ENCODE measurements at regions not wholly inside any gene's neighbourhood (a gene's known extent, or its start where the extent isn't known, plus 50 kb on each side); places are given as distances from the start of the nearest gene placed in this dataset.

DNA sequence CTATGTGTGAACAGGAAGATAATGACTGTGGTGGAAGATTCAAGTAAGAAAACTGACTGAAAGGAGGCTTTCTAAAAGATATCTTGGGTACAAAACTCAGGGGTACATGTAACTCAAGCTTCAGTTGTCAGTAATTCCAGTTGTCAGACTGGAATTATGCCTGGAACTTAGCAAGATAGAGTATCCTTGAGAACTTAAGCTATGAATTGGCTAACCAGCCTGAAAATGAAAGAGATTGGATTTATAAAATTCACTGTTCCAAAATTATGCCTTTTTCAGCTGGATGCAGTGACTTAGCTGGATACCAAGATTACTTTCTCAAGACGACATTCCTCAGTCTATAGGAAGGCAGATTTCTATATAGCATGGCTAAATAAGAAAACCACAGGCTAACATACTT lies 221.9 kb upstream of the ZBTB20 start:
- Histone ChIP-seq H3K4me1 (ENCODE audit: low read depth, poor library complexity, severe bottlenecking) (no peaks in the 10 kb centered on the region), H3K27me3 (ENCODE audit: insufficient read depth, low read depth) (no peaks in the 10 kb centered on the region), H4K20me1 (ENCODE audit: insufficient read depth) (no peaks in the 10 kb centered on the region), H3K4me3 (IDR thresholded peaks at IDR 0.05; ENCODE audit: insufficient read depth, low read depth, low read length) (no peak overlapping the region), H2AFZ (ENCODE audit: low read depth) (no peak overlapping the region), H3K79me2 (ENCODE audit: insufficient read depth, low read depth) (no peaks in the 10 kb centered on the region), H3K27ac (no peak overlapping the region), H3K36me3 (ENCODE audit: insufficient read depth) (no peaks in the 10 kb centered on the region), H3K4me2 (no peak overlapping the region), H3K9ac (no peak overlapping the region)
- TF ChIP-seq, protein P1, sequence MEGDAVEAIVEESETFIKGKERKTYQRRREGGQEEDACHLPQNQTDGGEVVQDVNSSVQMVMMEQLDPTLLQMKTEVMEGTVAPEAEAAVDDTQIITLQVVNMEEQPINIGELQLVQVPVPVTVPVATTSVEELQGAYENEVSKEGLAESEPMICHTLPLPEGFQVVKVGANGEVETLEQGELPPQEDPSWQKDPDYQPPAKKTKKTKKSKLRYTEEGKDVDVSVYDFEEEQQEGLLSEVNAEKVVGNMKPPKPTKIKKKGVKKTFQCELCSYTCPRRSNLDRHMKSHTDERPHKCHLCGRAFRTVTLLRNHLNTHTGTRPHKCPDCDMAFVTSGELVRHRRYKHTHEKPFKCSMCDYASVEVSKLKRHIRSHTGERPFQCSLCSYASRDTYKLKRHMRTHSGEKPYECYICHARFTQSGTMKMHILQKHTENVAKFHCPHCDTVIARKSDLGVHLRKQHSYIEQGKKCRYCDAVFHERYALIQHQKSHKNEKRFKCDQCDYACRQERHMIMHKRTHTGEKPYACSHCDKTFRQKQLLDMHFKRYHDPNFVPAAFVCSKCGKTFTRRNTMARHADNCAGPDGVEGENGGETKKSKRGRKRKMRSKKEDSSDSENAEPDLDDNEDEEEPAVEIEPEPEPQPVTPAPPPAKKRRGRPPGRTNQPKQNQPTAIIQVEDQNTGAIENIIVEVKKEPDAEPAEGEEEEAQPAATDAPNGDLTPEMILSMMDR (conservative IDR thresholded peaks at IDR 0.05; ENCODE audit: low read depth, low read length): no peak

DNA sequence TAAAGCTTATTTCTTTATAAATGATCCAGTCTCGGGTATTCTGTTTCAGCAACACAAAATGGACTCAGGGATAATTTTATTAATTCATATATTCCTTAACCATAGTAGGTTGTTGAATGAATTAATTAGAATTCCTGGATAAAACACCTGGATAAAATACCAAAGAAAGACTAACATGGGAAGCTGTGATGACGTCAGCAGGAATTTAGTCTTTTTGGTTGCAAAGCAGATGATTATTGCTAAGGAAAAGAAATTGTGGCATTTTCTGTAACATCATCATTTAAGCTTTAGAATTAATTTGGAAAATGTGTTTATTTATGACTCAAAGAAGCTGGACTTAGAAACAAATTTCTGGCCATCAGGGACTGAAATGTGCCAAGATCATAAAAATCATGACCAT lies 228.3 kb upstream of the ZBTB20 start:
- TF ChIP-seq, protein P1 (conservative IDR thresholded peaks at IDR 0.05; ENCODE audit: low read depth, low read length): no peak

DNA sequence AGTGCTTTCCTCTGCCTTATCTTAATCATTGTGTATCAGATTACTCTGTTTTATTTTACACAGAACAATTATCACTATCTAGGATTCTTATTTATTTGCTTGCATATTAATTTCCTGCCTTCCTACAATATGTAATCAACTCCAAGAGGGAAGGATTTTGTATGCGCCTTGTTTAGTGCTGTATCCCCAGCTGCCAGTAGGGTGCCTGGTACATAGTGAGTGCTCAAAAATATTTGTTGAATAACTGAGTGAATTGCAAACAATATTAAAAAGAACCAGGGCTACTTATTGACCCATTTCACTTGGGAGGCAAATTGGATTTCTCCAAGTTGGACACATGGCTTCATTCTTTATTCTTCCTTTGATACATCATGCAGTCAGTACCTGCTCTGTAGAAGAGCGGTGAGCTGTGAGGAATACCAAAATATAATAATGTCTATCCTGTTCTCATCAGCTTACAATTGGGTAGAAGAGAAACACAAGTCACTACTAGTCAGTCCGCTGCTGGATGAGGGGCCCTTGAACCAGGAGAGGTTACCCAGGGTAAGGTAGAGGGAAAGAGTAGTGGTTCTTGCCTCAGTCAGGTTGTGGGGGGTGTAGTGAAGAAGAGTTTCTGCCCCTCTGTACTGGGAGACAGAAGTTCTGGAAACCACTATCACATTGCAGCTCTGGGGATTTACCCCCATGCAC lies 233.9 kb upstream of the ZBTB20 start:
- Histone ChIP-seq H4K20me1 (ENCODE audit: insufficient read depth) (no peaks in the 10 kb centered on the region), H3K4me1 (ENCODE audit: low read depth, poor library complexity, severe bottlenecking) (no peaks in the 10 kb centered on the region), H3K27me3 (ENCODE audit: insufficient read depth, low read depth) (no peaks in the 10 kb centered on the region), H3K4me3 (IDR thresholded peaks at IDR 0.05; ENCODE audit: insufficient read depth, low read depth, low read length) (no peak overlapping the region), H2AFZ (ENCODE audit: low read depth) (no peak overlapping the region), H3K9ac (no peak overlapping the region), H3K27ac (no peak overlapping the region), H3K36me3 (ENCODE audit: insufficient read depth) (no peaks in the 10 kb centered on the region), H3K79me2 (ENCODE audit: insufficient read depth, low read depth) (no peaks in the 10 kb centered on the region), H3K4me2 (no peak overlapping the region)
- TF ChIP-seq, protein P1 (conservative IDR thresholded peaks at IDR 0.05; ENCODE audit: low read depth, low read length): no peak

More for the DNA sequence above, 228.3 kb upstream of the ZBTB20 start:
- H4K20me1 ChIP-seq (ENCODE audit: insufficient read depth): no peaks in the 10 kb centered on the region
- H3K36me3 ChIP-seq (ENCODE audit: insufficient read depth): no peaks in the 10 kb centered on the region
- H3K27ac ChIP-seq: no peak overlapping the region
- H3K27me3 ChIP-seq (ENCODE audit: insufficient read depth, low read depth): no peaks in the 10 kb centered on the region
- no peaks in the 10 kb centered on the region for H3K4me1 ChIP-seq (ENCODE audit: low read depth, poor library complexity, severe bottlenecking)
- H3K4me3 ChIP-seq (IDR thresholded peaks at IDR 0.05; ENCODE audit: insufficient read depth, low read depth, low read length): no peak overlapping the region
- no peak overlapping the region for H3K4me2 ChIP-seq
- H3K9ac ChIP-seq: no peak overlapping the region
- H3K79me2 ChIP-seq (ENCODE audit: insufficient read depth, low read depth): no peaks in the 10 kb centered on the region
- H2AFZ ChIP-seq (ENCODE audit: low read depth): no peak overlapping the region

DNA sequence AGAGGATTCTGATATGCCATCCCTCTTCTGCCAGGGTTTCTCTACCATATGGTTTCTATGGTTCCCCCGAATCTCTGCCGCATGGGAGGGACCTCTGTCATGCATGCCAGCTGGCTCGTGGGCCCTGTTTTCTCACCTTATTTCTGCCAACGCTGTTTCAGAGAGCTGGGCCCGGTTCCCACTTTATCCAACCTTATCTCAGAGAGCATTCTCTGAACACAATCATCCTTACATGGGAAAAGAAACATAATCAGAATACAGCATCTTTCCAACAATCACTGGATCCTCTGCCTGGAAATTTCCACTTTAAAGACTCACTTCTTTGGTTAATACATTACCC lies 234.5 kb upstream of the ZBTB20 start:
- no peaks in the 10 kb centered on the region for H3K4me1 ChIP-seq (ENCODE audit: low read depth, poor library complexity, severe bottlenecking)
- no peaks in the 10 kb centered on the region for H3K79me2 ChIP-seq (ENCODE audit: insufficient read depth, low read depth)
- H3K9ac ChIP-seq: no peak overlapping the region
- H3K4me3 ChIP-seq (IDR thresholded peaks at IDR 0.05; ENCODE audit: insufficient read depth, low read depth, low read length): no peak overlapping the region
- H4K20me1 ChIP-seq (ENCODE audit: insufficient read depth): no peaks in the 10 kb centered on the region
- H3K27ac ChIP-seq: no peak overlapping the region
- no peaks in the 10 kb centered on the region for H3K27me3 ChIP-seq (ENCODE audit: insufficient read depth, low read depth)
- no peak overlapping the region for H2AFZ ChIP-seq (ENCODE audit: low read depth)
- no peaks in the 10 kb centered on the region for H3K36me3 ChIP-seq (ENCODE audit: insufficient read depth)
- H3K4me2 ChIP-seq: no peak overlapping the region
- TF ChIP-seq, protein P1 (conservative IDR thresholded peaks at IDR 0.05; ENCODE audit: low read depth, low read length): no peak
